Activated CD8-positive, alpha-beta T cell treated with anti-CD3 and anti-CD28 coated beads for 36 hours (primary cell): ENCODE measurements at regions not wholly inside any gene's neighbourhood (a gene's known extent, or its start where the extent isn't known, plus 50 kb on each side); places are given as distances from the start of the nearest gene placed in this dataset.
"Not testable (repeated sequence)": the region's sequence is repeated elsewhere in the genome, so short reads cannot be mapped to it uniquely, and the experiment has no call there.

Experiments used
- ATAC-seq: fragments of 200-7000 bp; cut with Tn5 transposase; one replicate; pipeline ENCODE4 v1.10.0; 2021; ENCODE audit warnings: mild to moderate bottlenecking, moderate library complexity
- CTCF ChIA-PET: fragments of 350-600 bp; sonication (Branson Sonifier 250); formaldehyde crosslinking; loops from one replicate; lab custom pipeline; 2021; ENCODE audit warnings: antibody characterized with exemption; lab: Charles Lee
- POLR2A ChIA-PET: fragments of 350-600 bp; sonication (Branson Sonifier 250); formaldehyde crosslinking; loops from one replicate; lab custom pipeline; 2021; ENCODE audit warnings: antibody characterized with exemption; lab: Charles Lee
- DNase-seq: peaks from one replicate; pipeline ENCODE4 v3.0.0-alpha.2; 2020
- H3K27ac Mint-ChIP-seq: one replicate; pipeline ENCODE4 v1.8.0; 2021; ENCODE audit warnings: mild to moderate bottlenecking, mixed read lengths
- H3K27me3 Mint-ChIP-seq: one replicate; pipeline ENCODE4 v1.8.0; 2021; ENCODE audit warnings: mixed read lengths
- H3K36me3 Mint-ChIP-seq: one replicate; pipeline ENCODE4 v1.8.0; 2021; ENCODE audit warnings: low read depth, mixed read lengths
- H3K4me1 Mint-ChIP-seq: one replicate; pipeline ENCODE4 v1.8.0; 2021; ENCODE audit warnings: low read depth, mixed read lengths
- H3K4me3 Mint-ChIP-seq: one replicate; pipeline ENCODE4 v1.8.0; 2021; ENCODE audit warnings: mild to moderate bottlenecking, moderate library complexity, mixed read lengths
- H3K9me3 Mint-ChIP-seq: one replicate; pipeline ENCODE4 v1.8.0; 2021; ENCODE audit warnings: mixed read lengths
- CTCF ChIP-seq: fragments of 200-600 bp; IDR thresholded peaks from one replicate; pipeline ENCODE4 v1.8.0; 2022; ENCODE audit warnings: antibody characterized with exemption, mild to moderate bottlenecking
- intact Hi-C: fragments of 100-400 bp; cut with micrococcal nuclease; formaldehyde crosslinking; loops from one replicate; pipeline ENCODE4 v1.10.0; 2022

DNA sequence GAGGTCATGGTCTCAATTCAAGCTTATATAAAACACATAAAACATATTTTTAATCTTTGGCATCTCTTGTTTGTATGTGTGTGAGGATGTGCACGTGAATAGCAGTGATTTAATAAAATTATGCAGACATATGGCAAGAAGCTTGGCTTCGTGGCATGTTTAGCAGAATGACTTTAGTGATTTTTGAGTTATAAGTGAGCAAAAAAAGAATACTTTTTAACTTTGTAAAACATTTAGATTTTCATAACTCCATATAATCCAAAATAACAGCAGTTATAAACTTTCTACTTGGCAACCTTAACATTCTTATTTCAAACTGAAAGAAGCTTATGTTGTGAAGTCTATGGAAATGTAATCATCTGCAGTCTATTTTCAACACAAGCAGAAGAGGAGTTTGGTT, 120.6 kb downstream of the SLITRK1 start:
- no peaks in the 10 kb centered on the region for H3K4me1 Mint-ChIP-seq
- H3K27ac Mint-ChIP-seq: no peak overlapping the region
- H3K27me3 Mint-ChIP-seq: no peaks in the 10 kb centered on the region
- no peaks in the 10 kb centered on the region for H3K36me3 Mint-ChIP-seq
- peaks cover 2% of the 10 kb centered on the region for H3K9me3 Mint-ChIP-seq
- TF ChIP-seq CTCF: no peak
- DNase-seq (no peak), ATAC-seq (no peak)
- POLR2A ChIA-PET: no interaction called here
- intact Hi-C loops: no loop called here
- no peak overlapping the region for H3K4me3 Mint-ChIP-seq
- CTCF ChIA-PET: no interaction called here

GRCh38 chr13:83755210-83755609, 127.1 kb downstream of the SLITRK1 start:
- POLR2A ChIA-PET, H3K4me3 Mint-ChIP-seq, H3K36me3 Mint-ChIP-seq, H3K27me3 Mint-ChIP-seq, ATAC-seq, H3K4me1 Mint-ChIP-seq, H3K27ac Mint-ChIP-seq, CTCF ChIA-PET, DNase-seq, intact Hi-C loops, H3K9me3 Mint-ChIP-seq: not testable (repeated sequence)

DNA sequence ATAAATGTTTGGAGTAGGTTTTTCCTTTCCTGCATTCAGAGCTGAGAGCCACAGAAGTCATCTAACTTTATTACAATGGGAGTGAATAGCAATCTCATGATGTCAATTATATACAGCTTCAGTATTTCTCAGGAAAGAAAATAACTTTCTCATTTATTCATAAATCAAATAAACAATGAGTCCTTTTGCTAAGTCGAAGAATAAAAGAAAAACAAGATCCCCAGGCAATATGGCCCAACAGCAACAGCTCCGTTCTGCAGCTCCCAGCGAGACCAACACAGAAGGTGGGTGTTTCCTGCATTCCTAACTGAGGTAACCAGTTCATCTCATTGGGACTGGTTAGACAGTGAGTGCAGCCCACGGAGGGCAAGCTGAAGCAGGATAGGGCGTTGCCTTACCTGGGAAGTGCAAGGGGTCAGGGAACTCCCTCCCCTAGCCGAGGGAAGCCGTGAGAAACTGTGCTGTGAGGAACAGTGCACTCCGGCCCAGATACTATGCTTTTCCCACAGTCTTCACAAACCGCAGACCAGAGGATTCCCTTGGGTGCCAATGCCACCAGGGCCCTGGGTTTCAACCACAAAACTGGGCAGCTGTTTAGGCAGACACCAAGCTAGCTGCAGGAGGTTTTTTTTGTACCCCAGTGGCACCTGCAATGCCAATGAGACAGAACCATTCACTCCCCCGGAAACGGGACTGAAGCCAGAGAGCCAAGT, 128.2 kb downstream of the SLITRK1 start:
- H3K4me1 Mint-ChIP-seq: no peaks in the 10 kb centered on the region
- ChIA-PET POLR2A (no interaction called here), CTCF (no interaction called here)
- DNase-seq (no peak), ATAC-seq (no peak)
- no peak for TF ChIP-seq CTCF
- H3K36me3 Mint-ChIP-seq: no peaks in the 10 kb centered on the region
- H3K9me3 Mint-ChIP-seq: peaks cover 5% of the 10 kb centered on the region
- H3K27ac Mint-ChIP-seq: no peak overlapping the region
- intact Hi-C loops: no loop called here
- no peak overlapping the region for H3K4me3 Mint-ChIP-seq
- H3K27me3 Mint-ChIP-seq: no peaks in the 10 kb centered on the region

DNA sequence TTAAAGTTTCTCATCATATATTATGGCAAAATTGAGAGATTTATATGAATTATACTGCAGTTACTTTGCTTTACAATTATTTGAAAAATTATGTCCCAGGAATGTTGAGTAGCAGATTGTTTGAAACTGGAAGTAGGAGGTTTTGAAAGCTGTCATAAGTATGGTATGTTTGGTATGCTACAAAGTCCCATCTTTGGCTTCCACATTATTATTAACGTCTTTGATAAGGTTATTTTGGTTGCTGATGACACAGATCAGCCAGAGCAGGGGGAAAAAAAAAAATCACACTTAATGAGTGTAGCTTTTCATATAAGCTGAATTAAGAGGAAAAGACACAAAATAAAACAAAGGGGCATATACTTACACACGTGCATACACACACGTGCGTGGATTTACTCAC, 130.1 kb downstream of the SLITRK1 start:
- Mint-ChIP-seq H3K9me3 (peaks cover 5% of the 10 kb centered on the region), H3K27me3 (no peaks in the 10 kb centered on the region), H3K27ac (no peak overlapping the region), H3K4me1 (no peaks in the 10 kb centered on the region), H3K4me3 (no peak overlapping the region), H3K36me3 (no peaks in the 10 kb centered on the region)
- ChIA-PET CTCF (no interaction called here), POLR2A (no interaction called here)
- TF ChIP-seq CTCF: no peak
- intact Hi-C loops: no loop called here
- DNase-seq (no peak), ATAC-seq (no peak)

DNA sequence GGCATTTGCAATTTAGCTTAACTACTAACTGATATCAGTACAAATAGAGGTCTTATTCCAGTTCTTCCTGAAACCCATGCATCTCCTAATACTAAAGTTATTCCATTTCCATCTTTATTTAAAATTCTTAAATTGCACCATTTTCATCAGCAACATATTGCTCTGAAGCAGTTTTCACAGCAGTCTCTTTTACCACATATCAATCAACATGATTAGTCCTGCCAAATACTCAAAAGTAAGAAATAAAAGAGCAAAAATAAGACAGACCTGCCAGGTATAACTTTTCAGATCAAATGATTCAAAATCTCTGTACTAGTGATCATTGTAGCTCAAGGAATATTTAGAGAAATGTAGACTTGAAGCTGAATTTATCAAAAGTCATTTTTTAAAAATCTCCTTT, 141.7 kb downstream of the SLITRK1 start:
- no peak for TF ChIP-seq CTCF
- CTCF ChIA-PET: no interaction called here
- Mint-ChIP-seq H3K4me3 (no peak overlapping the region), H3K4me1 (no peaks in the 10 kb centered on the region), H3K27me3 (no peaks in the 10 kb centered on the region), H3K9me3 (peaks cover 2% of the 10 kb centered on the region), H3K27ac (no peak overlapping the region), H3K36me3 (no peaks in the 10 kb centered on the region)
- DNase-seq: no peak
- ATAC-seq: no peak
- POLR2A ChIA-PET: no interaction called here
- intact Hi-C loops: no loop called here
